HepG2 (cell line): ENCODE measurements at regions not wholly inside any gene's neighbourhood (a gene's known extent, or its start where the extent isn't known, plus 50 kb on each side); places are given as distances from the start of the nearest gene placed in this dataset.

Experiments used
- ARNTL ChIP-seq: sonication (generic); formaldehyde crosslinking; IDR thresholded peaks from 2 replicates; pipeline ENCODE4 v1.4.0; 2020; ENCODE audit warnings: mild to moderate bottlenecking, missing genetic modification reagents
- ELF4 ChIP-seq: sonication (generic); formaldehyde crosslinking; IDR thresholded peaks from 2 replicates; pipeline ENCODE4 v1.5.0; 2020; ENCODE audit warnings: missing genetic modification reagents, mild to moderate bottlenecking, moderate library complexity, borderline replicate concordance
- KDM5B ChIP-seq: sonication (generic); formaldehyde crosslinking; IDR thresholded peaks from 2 replicates; pipeline ENCODE4 v1.4.0; 2020; ENCODE audit warnings: missing genetic modification reagents, mild to moderate bottlenecking, borderline replicate concordance
- THYN1 ChIP-seq: sonication (generic); formaldehyde crosslinking; IDR thresholded peaks from 2 replicates; pipeline ENCODE4 v1.8.1; 2023; ENCODE audit warnings: low read depth, mild to moderate bottlenecking, moderate library complexity, missing genetic modification reagents, borderline replicate concordance
- ZBTB3 ChIP-seq: sonication (generic); formaldehyde crosslinking; IDR thresholded peaks from 2 replicates; pipeline ENCODE4 v1.4.0; 2020; ENCODE audit warnings: low read depth, mild to moderate bottlenecking, moderate library complexity, missing genetic modification reagents, borderline replicate concordance
- ZC3H13 ChIP-seq: sonication (generic); formaldehyde crosslinking; IDR thresholded peaks from 2 replicates; pipeline ENCODE4 v1.8.1; 2023; ENCODE audit warnings: mild to moderate bottlenecking, missing genetic modification reagents, moderate library complexity
- ZNF34 ChIP-seq: sonication (generic); formaldehyde crosslinking; IDR thresholded peaks from 2 replicates; pipeline ENCODE4 v1.4.0; 2020; ENCODE audit warnings: mild to moderate bottlenecking, missing genetic modification reagents, borderline replicate concordance
- TF ChIP-seq, protein P1 (sequence below): sonication (generic); formaldehyde crosslinking; IDR thresholded peaks from 2 replicates; pipeline ENCODE4 v1.4.0; 2020; ENCODE audit warnings: missing genetic modification reagents, mild to moderate bottlenecking, borderline replicate concordance
- TF ChIP-seq, protein P2 (sequence below): sonication (generic); formaldehyde crosslinking; IDR thresholded peaks from 2 replicates; pipeline ENCODE4 v1.5.1; 2020; ENCODE audit warnings: missing genetic modification reagents, mild to moderate bottlenecking, borderline replicate concordance
- TF ChIP-seq, protein P3 (sequence below): sonication (generic); formaldehyde crosslinking; IDR thresholded peaks from 2 replicates; pipeline ENCODE4 v1.4.0; 2020; ENCODE audit warnings: mild to moderate bottlenecking, missing genetic modification reagents

DNA sequence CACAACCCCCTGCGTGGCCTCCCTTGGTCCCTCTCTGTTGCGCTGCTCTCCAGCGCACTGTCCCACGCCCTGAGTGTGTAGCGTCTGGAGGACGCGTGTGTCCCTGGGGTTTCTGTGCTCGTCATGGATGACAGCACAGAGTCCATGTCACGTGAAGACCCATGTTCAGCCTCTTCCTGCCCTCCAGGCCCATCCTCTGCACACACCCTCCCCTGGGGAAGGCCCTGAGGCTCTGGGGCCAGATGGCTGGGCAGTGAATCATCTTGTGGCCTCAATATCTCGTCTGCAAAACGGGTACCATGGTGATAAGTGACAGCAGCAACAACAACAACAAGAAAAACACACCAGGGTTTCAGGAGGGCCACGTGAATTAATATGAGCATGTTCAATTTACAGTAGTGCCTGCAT, 71.5 kb upstream of the ARHGEF7 start (continued):
- TF ChIP-seq, protein P1, sequence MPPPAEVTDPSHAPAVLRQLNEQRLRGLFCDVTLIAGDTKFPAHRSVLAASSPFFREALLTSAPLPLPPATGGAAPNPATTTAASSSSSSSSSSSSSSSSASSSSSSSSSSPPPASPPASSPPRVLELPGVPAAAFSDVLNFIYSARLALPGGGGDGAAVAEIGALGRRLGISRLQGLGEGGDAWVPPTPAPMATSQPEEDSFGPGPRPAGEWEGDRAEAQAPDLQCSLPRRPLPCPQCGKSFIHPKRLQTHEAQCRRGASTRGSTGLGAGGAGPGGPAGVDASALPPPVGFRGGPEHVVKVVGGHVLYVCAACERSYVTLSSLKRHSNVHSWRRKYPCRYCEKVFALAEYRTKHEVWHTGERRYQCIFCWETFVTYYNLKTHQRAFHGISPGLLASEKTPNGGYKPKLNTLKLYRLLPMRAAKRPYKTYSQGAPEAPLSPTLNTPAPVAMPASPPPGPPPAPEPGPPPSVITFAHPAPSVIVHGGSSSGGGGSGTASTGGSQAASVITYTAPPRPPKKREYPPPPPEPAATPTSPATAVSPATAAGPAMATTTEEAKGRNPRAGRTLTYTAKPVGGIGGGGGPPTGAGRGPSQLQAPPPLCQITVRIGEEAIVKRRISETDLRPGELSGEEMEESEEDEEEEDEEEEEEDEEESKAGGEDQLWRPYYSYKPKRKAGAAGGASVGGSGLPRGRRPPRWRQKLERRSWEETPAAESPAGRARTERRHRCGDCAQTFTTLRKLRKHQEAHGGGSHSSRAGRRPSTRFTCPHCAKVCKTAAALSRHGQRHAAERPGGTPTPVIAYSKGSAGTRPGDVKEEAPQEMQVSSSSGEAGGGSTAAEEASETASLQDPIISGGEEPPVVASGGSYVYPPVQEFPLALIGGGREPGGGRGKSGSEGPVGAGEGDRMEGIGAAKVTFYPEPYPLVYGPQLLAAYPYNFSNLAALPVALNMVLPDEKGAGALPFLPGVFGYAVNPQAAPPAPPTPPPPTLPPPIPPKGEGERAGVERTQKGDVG (CRISPR knock-in tag) = no peak
- TF ChIP-seq THYN1 (CRISPR knock-in tag) (no peak), ZBTB3 (no peak), ZC3H13 (CRISPR knock-in tag) (no peak), KDM5B (CRISPR knock-in tag) (no peak), ARNTL (no peak), ZNF34 (CRISPR knock-in tag) (no peak), ELF4 (no peak)
- TF ChIP-seq, protein P2, sequence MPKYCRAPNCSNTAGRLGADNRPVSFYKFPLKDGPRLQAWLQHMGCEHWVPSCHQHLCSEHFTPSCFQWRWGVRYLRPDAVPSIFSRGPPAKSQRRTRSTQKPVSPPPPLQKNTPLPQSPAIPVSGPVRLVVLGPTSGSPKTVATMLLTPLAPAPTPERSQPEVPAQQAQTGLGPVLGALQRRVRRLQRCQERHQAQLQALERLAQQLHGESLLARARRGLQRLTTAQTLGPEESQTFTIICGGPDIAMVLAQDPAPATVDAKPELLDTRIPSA = no peak
- TF ChIP-seq, protein P3, sequence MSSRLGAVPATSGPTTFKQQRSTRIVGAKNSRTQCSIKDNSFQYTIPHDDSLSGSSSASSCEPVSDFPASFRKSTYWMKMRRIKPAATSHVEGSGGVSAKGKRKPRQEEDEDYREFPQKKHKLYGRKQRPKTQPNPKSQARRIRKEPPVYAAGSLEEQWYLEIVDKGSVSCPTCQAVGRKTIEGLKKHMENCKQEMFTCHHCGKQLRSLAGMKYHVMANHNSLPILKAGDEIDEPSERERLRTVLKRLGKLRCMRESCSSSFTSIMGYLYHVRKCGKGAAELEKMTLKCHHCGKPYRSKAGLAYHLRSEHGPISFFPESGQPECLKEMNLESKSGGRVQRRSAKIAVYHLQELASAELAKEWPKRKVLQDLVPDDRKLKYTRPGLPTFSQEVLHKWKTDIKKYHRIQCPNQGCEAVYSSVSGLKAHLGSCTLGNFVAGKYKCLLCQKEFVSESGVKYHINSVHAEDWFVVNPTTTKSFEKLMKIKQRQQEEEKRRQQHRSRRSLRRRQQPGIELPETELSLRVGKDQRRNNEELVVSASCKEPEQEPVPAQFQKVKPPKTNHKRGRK = no peak
